Effector CD8-positive, alpha-beta T cell (primary cell): ENCODE measurements at regions not wholly inside any gene's neighbourhood (a gene's known extent, or its start where the extent isn't known, plus 50 kb on each side); places are given as distances from the start of the nearest gene placed in this dataset.

Source experiments
- DNase-seq: peaks from one replicate; lab custom pipeline; 2025; lab: John Stamatoyannopoulos, UW

DNA sequence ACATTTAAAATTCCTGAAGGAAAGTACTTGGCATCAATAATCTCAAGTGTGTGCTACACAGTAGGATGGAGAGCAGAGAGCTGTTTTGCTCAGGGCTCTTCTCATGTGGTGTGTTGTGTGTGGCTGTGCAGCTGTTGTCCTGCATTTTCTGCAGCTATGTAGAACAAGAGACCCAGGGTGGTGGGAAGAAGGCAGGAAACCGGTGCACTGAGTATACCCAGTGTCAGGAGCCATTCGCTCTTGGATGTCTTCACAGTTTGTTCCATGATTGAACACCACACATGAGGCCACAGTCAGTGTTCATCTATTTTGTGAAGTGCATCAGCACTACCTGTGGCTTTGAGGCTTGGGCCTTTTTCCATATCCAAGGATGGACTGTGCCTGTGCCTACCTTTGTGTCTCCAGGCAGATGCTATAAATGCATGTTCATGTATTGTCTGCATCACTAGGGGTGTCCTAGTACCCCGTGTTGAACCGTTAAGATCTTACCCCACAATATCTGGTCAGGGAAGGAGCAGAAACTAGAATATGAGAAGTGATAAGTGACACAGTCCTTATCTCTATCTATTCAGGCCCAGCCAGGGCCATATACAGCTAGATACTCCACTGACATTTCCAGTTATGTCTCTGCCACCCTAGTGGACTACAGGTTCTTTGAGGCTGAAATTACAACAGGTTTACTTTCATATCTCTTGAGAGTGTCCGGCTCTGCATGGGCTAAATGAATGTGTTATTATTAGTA, 194.3 kb downstream of the NR2F2 start:
- DNase-seq, result no peak

DNA sequence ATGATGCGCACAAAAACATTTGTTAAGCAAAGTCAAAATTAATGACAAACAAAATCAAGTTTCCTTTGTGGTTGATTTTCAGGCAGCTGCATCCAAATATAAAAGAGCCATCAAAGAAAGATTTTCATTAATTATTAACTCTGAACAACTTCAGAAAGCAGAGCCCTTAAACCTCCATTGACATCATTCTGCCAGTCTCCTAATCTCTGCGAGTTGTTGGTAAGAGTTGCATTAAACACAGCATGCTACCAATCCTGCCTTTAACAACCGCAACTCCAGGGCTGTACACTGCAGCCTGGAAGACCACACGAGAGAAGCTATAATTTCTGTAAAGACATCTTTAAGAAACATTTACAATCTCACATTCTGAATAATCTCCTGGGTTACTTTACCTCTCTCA, 204.6 kb downstream of the NR2F2 start:
- DNase-seq, result no peak

DNA sequence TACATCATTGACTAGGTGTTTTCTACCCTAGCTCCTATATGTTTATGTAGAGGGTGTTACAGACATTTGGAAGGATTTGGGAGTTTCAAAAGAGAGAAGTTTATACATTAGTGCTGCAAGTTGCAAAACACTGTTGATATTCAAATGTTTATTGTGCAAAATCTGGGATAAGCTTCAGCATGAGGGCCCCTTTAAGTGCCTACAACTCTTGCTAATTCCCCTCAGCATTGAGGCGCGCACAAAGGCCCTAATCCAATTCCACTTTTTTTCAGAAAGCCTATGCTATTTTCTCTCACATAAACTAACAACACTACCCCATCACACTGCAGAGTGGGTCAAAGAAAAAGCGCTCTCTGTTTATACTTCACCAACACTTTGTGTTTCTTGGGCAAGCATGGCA, 208.0 kb downstream of the NR2F2 start:
- no peak for DNase-seq

DNA sequence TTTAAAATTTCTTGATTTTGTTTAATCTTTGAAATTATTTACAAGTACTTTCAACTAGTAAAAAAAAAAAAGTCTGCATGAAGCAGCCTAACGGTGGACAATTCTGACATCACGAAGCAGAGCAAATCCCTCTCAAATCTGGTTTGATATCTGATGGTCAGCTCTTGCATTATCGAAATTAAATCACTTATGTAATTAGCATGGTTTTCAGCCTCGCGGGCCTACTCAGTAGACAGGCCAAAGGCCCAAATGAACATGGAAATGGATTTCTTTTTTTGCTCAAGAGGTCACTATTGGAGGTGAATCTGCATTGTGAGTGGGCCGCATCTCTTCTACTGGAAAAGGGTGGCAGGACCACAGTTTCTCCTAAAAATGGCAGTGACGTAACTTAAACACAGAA, 209.8 kb downstream of the NR2F2 start:
- DNase-seq, result no peak

DNA sequence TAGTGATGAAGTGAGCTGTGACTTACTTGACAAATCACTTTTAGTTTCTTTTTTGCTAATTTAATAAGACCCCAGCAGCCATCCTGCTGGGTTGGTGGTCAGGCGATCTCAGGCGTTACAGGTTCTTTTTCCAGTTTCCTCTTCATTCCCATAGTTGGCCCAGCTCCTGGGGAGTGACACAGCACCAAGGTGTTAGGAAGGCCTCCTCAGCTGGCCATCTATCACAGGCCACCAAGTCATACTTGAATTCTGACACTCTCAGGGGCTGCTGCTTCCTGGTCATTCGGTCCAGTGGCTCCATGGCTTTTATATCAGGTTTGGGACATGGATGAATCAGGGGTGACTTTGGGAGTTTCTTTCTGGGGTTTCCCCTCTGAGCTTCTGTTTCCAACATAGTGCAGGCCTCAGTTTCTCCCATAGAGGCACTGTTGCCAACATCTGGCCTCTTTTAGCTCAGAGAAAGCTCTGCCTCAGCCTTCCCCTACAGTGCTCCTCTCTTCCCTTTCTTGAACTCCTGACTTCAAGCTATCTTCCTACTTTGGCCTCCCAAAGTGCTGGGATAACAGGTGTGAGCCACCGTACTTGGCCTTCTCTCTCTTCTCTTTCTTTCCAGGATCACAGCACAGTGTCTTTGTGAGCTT, 211.8 kb downstream of the NR2F2 start:
- no peak for DNase-seq

DNA sequence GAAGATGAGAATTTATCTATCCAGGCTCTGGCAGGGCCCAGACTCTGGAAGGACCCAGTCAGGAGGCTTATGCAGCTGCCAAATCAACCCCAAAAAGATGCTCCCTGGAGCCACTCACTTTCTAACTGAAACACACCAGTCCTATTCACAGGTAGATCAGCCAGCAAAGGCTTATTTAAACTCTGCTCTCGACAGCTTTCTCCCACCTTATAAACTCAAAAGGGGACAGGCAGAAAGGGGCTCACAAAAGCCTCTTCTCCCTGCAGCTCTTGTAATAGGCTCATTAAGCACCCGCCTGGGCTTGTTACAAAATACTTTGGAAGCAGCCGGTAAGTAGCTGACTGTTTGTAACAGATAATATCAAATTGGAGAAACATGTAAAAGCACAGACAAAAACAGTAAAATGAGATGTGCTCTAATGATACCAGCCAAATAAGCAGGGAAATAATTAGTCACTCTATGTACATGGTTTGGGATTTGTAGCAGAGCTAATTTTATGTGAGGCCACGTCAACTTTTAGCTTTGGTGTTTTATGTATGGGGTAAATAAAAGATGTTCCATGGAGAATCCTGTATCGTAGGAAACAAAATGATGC, 213.8 kb downstream of the NR2F2 start:
- DNase-seq, result no peak

DNA sequence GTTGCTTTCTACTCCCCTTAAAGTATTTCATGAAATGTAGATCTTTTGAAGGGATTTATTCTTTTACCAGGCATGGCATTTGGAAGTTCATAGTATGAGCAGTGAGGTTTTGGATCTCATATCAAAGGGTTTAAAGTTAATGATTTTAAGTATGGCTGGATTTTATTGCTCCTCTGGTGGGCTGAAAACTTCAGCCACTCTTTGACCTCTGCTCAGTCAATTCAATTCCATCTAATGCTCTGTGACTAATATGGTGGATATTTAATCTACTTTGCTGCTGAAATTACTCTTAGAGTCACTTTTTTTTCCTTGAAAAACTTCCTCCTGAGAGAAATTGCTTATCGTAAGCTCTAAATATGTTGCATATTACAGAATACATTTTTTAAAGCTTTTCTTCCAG, 218.6 kb downstream of the NR2F2 start:
- no peak for DNase-seq

DNA sequence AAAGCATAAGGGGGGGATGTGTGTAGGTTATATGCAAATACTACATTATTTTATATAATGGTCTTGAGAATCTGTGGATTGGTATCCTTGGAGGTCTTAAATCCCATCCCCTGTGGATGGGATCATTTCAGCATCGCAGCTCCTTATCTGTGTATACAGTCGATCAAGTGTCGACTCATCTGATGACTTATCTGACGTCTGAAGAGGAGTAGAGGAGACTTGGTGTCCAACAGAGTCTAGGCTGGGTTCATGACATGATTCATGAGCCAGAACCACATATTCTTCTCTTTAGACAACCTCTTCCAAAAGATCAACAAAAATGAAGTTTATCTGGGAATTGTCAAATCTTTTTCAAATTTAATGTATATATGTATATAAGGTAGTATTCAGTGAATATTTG, 220.7 kb downstream of the NR2F2 start:
- no peak for DNase-seq

DNA sequence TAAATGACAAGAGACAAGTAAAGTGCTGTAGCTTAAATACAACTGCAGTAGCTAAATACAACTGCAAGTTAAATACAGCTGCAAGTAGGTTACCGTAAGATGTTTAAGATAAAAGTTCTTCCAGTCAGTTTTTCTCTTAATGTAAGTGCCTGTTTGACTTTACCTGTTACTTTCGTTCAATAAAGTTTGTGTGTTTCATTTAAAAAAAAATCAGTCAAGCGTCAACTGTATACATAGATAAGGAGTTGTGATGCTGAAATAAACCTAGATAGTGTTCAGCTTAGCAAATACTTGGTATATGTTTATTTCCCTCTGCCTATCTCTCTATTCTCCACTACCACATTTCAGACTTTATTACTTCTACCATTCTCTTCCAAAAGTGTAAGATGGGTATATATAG, 221.2 kb downstream of the NR2F2 start:
- no peak for DNase-seq

DNA sequence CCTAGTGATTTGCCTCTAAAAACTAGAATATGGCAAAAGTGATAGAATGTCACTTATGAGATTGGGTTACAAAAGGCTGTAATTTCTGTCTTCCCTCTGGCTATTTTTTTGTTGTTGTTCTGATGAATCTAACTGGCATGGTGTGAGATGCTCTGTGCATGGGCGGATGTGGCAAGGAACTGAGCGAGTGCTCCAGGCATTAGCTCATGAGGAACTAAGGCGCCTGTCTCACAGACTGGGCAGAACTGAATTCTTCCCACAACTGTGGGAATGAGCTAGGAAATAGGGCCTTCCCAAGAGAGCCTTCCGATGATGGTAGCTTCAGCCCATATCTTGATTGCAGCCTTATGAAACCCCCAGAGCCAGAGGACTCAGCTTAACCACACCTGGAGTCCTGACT, 222.5 kb downstream of the NR2F2 start:
- DNase-seq, result no peak

DNA sequence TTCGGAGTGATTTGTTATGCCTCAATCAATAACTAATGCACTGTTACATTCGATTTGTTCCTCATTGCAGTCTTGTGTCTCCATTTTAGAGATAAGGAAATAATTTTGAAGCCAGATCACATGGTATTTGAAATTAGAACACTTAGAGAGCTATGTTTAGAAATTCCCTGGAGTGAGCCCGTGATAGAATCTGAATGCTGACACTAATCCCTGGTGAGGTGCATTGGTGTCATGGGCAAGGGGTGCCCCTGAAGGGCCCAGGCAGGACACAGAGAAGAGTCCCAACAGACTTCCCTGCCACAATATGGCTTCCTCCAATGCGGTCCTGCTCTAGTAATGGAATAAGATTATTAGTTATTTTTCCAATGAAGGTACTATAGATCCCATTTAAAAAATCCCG, 223.0 kb downstream of the NR2F2 start:
- no peak for DNase-seq

DNA sequence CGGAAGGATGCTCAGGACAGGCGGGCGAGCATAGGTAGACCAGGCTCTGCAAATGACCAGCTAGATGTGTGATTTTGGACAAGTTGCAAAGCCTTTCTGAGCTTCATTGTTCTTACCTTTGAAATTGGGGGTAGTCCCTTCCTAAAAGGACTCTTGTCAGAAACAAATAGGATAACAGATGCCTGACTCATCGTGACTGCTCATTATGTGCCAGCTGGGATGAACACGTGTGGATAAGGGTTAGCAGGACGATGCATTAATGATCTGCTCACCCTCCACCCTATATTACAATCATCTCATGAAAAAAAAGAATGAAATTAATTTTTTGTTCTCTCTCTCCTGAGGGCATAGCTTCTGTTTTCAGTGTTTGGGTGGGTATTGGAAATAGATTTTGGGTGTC, 223.4 kb downstream of the NR2F2 start:
- no peak for DNase-seq

DNA sequence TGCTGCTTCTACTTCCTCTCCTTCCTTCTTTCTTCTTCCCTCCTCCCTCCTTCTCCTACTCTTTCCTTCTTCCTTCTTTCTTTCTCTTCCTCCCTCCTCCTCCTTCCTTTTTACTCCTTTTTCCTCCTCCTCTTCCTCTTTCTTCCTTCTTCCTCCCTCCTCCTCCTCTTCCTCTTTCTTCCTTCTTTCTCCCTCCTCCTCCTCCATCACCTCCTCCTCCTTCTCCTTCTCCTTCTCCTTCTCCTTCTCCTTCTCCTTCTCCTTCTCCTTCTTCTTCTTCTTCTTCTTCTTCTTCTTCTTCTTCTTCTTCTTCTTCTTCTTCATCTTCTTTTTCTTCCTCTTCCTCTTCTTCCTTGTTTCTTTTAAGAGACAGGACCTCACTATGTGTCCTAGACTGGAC, 224.0 kb downstream of the NR2F2 start:
- no peak for DNase-seq

DNA sequence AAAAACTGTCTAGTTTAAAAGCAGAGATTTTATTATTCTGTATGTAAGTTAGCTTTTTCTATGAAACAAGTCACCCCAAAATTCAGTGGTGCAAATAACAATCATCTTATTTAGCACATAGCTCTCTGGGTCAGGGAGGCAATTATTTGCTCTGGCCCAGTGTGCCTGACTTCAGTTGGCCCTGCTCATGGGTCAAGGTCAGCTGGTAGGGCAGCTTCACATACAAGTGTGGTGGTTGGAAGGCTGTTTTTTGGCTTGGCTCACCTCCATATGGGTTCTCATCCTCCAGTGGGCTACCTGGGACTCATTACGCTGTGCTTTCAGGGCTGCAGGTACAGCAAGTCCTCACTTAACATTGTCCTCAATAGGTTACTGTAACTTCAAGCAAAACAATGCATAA, 228.6 kb downstream of the NR2F2 start:
- no peak for DNase-seq

DNA sequence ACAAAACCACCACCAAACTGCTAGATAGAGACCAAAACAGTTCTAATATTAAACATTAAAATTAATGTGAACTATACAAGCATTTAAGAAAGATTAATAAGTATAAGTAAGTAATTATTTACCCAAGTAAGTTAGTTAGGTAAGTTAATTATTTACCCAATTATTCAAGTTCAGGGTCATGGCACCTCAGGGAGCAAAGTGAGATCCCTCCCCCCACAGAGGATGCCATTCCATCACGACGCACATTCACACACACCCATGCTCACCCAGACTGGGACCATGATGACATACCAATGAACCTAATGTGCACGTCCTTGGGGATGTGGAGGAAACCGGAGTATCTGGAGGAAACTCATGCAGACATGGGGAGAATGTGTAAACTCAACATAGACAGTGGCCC, 229.1 kb downstream of the NR2F2 start:
- DNase-seq, result no peak

DNA sequence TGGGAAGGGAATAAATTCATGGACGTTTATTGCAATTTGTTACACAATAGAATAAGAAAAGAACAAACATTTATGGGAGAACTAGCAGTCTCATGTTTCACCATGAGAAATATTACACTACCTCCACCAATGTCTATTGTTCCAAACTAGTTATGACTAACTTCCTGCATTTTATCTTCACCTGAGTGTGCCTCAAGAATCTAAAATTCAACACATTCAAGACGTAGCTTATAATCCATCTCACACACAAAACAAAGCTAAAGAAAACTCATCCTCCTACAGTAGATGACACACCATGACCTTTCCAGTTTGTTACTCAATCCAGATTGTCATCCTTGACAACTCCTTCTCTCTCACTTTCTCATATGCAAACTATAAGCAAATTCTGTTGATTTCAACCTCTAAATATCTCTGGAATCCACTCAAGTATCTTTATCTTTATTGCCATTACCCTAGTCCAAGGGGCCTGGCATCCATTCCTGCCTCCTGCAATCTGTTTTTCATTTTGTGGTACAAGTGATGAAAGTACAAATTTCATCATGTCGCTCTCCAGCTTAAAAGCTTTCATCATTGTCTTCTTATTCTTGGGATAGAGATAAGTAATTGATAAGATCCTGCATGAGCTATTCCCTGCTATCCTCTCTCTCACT, 229.9 kb downstream of the NR2F2 start:
- DNase-seq, result no peak

DNA sequence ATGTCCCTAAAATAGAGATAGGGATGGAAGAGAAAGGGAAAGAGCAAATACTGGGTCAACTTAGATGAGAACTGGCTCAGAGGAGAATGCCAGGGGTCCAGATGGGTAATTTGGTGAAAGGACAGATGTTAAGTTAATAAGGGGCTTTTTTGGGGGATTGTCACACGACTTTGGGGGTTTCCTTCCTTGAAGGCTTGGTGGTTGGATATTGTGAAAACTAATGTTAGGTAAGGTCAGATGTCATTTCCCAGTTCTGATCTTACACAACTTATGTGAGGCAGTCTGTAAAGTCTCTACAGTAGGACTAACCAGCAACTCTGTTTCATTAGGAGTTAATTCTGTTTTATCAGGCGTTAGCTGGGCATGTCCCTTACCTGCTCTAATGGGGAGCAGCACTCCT, 231.1 kb downstream of the NR2F2 start:
- no peak for DNase-seq

DNA sequence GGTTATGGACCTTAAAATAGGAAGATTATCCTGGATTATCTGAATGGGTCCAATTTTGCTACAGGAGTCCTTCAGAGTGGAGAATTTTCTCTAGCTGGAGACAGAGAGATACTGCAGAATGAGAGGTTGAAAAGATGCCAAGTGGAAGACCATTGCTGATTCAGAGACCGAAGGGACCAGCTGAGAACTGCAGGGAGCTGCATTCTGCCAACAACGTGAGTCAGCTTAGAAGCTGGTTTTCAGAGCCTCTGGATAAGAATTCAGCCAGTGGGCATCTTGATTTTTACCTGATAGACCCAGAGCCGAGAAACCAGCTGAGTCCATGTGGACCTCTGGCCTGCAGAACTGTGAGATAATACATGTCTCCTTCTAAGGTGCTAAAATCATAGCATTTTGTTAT, 234.0 kb downstream of the NR2F2 start:
- DNase-seq, result no peak

DNA sequence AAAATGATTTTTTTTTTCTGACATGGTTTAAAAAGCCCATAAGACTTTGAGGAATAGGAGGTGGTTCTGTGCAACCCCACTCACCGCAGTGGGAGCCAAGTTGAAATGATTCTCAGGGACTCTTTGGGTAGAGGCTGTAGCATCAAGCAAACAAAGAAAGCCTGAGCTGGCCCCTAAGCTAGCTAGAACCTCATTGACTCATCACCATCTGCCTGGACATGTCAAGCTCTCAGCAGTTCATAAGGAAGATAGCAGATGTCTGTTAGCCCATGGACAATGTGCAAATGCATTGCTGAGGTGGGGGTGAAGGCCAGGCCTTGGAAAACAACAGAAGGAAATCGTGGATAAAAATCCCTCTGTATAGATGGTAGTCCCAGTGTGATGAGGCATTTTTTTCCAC, 234.8 kb downstream of the NR2F2 start:
- DNase-seq, result no peak

DNA sequence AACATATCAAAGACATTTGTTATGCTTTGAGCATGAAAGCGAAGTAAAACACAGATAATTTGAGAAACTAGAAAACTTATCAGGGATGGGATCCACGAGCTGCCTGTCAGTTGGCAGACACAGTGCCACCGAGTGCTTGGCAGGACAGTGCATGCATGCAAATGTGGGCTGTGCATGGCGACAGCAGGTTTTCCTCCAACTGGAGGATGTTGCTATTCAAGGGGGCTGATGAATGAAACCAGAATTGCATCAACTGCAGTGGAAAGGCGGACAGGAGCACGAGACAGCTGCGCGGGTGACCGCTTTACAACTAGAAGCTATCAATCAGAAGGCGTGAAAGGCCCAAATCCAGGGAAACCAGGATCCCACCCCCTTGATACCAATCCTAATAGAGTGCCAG, 244.3 kb downstream of the NR2F2 start:
- no peak for DNase-seq

DNA sequence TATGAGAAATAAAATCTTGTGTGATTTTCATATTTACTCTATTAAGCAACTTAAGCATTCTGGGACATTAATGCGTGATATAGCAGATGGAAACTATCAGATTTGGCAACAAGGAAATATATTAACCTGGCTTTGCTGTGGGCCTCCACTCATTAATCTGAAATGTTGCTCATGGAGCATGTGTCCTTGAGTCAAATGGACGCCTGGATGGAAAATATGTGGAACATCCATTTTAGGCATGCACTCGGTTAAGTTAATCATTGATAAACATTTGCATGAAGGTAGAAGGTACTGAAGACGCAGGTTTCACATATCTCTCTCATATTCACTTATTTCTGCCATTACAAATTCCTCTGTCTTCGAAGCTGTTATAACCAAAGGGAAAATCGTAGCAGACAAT, 246.1 kb downstream of the NR2F2 start:
- DNase-seq, result no peak

DNA sequence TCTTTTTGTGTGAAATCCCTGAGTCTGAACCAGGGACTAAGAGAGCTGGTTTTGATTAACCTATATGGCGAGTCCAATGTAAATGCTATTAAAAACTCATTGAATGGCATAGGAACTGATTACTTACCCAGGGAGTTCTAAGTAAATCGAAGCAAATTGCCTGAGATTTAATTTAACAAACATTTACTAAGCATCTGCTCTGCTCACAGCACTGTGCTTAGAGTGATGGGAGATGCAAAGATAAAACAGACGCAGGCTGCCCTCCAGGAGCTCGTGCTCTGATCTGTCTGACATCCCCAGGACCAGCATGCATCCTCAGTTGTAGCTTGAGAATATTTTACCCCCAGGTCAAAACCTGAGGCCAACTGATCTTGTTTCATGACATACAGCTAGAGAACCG, 247.9 kb downstream of the NR2F2 start:
- DNase-seq, result no peak

DNA sequence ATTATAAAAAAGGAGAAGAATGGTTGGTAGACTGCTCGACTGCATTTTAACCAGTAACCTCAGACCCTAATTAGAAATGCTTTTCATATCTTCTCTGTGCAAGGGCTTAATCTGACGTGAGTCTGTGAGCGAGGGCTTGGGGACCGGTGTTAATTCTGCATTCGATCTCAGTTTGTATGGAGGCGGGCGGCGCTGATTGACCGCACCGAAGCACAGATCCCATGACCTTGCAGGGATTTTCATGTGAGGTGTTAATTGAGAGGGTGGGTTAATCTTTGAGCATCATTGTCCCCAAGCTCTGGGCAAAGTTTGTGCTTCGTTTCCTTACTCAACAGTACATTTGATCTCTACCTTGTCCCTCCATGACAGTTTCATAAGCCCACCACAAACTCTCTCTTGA, 250.9 kb downstream of the NR2F2 start:
- DNase-seq, result no peak
